Progenitor cell of endocrine pancreas (in vitro differentiated cells): ENCODE measurements at regions not wholly inside any gene's neighbourhood (a gene's known extent, or its start where the extent isn't known, plus 50 kb on each side); places are given as distances from the start of the nearest gene placed in this dataset.

Experiments
- DNase-seq: peaks from one replicate; pipeline ENCODE4 v3.0.0; 2021; ENCODE audit warnings: low spot score; ENCODE audit not compliant: unreplicated experiment
- H3K27ac Mint-ChIP-seq: 2 replicates; pipeline ENCODE4 v1.8.0; 2021; ENCODE audit warnings: mild to moderate bottlenecking, moderate library complexity, mixed read lengths
- H3K27me3 Mint-ChIP-seq: 2 replicates; pipeline ENCODE4 v1.8.0; 2021; ENCODE audit warnings: mixed read lengths
- H3K36me3 Mint-ChIP-seq: 2 replicates; pipeline ENCODE4 v1.8.0; 2022; ENCODE audit warnings: mixed read lengths; ENCODE audit not compliant: insufficient read depth
- H3K4me1 Mint-ChIP-seq: 2 replicates; pipeline ENCODE4 v1.8.0; 2021; ENCODE audit warnings: low read depth, mixed read lengths
- H3K4me3 Mint-ChIP-seq: 2 replicates; pipeline ENCODE4 v1.8.0; 2021; ENCODE audit warnings: low read depth, mild to moderate bottlenecking, moderate library complexity, mixed read lengths
- H3K9me3 Mint-ChIP-seq: 2 replicates; pipeline ENCODE4 v1.8.0; 2021; ENCODE audit warnings: low read depth, mixed read lengths
- CTCF ChIP-seq: fragments of 200-600 bp; sonication (generic); IDR thresholded peaks from one replicate; pipeline ENCODE4 v1.5.0; 2021; ENCODE audit warnings: antibody characterized with exemption, mild to moderate bottlenecking; ENCODE audit not compliant: unreplicated experiment

GRCh38 chr4:14915018-14915417 lies 87.3 kb upstream of the CPEB2 start:
- H3K27ac Mint-ChIP-seq = no peak overlapping the region
- TF ChIP-seq CTCF = no peak
- no peaks in the 10 kb centered on the region for H3K9me3 Mint-ChIP-seq
- no peaks in the 10 kb centered on the region for H3K36me3 Mint-ChIP-seq
- H3K4me3 Mint-ChIP-seq = no peak overlapping the region
- H3K4me1 Mint-ChIP-seq = peaks cover 3% of the 10 kb centered on the region
- DNase-seq = no peak
- H3K27me3 Mint-ChIP-seq = no peaks in the 10 kb centered on the region

GRCh38 chr4:14916554-14917297 lies 85.6 kb upstream of the CPEB2 start:
- no peaks in the 10 kb centered on the region for H3K27me3 Mint-ChIP-seq
- no peak for TF ChIP-seq CTCF
- no peak overlapping the region for H3K4me3 Mint-ChIP-seq
- no peaks in the 10 kb centered on the region for H3K9me3 Mint-ChIP-seq
- H3K27ac Mint-ChIP-seq = no peak overlapping the region
- no peak for DNase-seq
- no peaks in the 10 kb centered on the region for H3K36me3 Mint-ChIP-seq
- H3K4me1 Mint-ChIP-seq = peaks cover 3% of the 10 kb centered on the region

- H3K4me3 Mint-ChIP-seq = no peak overlapping the region
- no peak for TF ChIP-seq CTCF
- DNase-seq = no peak
- no peaks in the 10 kb centered on the region for H3K27me3 Mint-ChIP-seq
- H3K36me3 Mint-ChIP-seq = no peaks in the 10 kb centered on the region
- no peaks in the 10 kb centered on the region for H3K9me3 Mint-ChIP-seq
- H3K27ac Mint-ChIP-seq = peak overlapping the region; percentile 33
- peaks cover 3% of the 10 kb centered on the region for H3K4me1 Mint-ChIP-seq
These were observed 85.0 kb upstream of the CPEB2 start for GRCh38 chr4:14917298-14917633.

- H3K4me1 Mint-ChIP-seq = peaks cover 3% of the 10 kb centered on the region
- no peaks in the 10 kb centered on the region for H3K36me3 Mint-ChIP-seq
- no peaks in the 10 kb centered on the region for H3K27me3 Mint-ChIP-seq
- DNase-seq = no peak
- no peak overlapping the region for H3K27ac Mint-ChIP-seq
- H3K4me3 Mint-ChIP-seq = no peak overlapping the region
- no peak for TF ChIP-seq CTCF
- H3K9me3 Mint-ChIP-seq = no peaks in the 10 kb centered on the region
These were observed 83.9 kb upstream of the CPEB2 start for GRCh38 chr4:14918336-14918735.

GRCh38 chr4:14919785-14920184 lies 82.5 kb upstream of the CPEB2 start:
- H3K4me1 Mint-ChIP-seq = peaks cover 3% of the 10 kb centered on the region
- H3K36me3 Mint-ChIP-seq = no peaks in the 10 kb centered on the region
- no peak for TF ChIP-seq CTCF
- H3K27ac Mint-ChIP-seq = no peak overlapping the region
- H3K4me3 Mint-ChIP-seq = no peak overlapping the region
- H3K9me3 Mint-ChIP-seq = no peaks in the 10 kb centered on the region
- no peaks in the 10 kb centered on the region for H3K27me3 Mint-ChIP-seq
- DNase-seq = no peak
